GM18505 (cell line): ENCODE measurements at regions not wholly inside any gene's neighbourhood (a gene's known extent, or its start where the extent isn't known, plus 50 kb on each side); places are given as distances from the start of the nearest gene placed in this dataset.

Source experiments
- ATAC-seq: cut with Tn5 transposase; IDR thresholded peaks from one replicate; pipeline ENCODE4 v1.9.1; 2021; ENCODE audit not compliant: unreplicated experiment
- POLR2A ChIP-seq: IDR thresholded peaks from 4 replicates; pipeline ENCODE4 v1.6.1; 2011; ENCODE audit warnings: borderline replicate concordance; ENCODE audit not compliant: insufficient read depth, insufficient read length; ENCODE audit errors: extremely low read depth

GRCh38 chr5:102014371-102014770 lies 281.7 kb downstream of the SLCO4C1 start:
- no peak for ATAC-seq

GRCh38 chr5:102010644-102011043 lies 285.4 kb downstream of the SLCO4C1 start:
- ATAC-seq: no peak
- TF ChIP-seq POLR2A: no peak

More at GRCh38 chr5:102014371-102014770, 281.7 kb downstream of the SLCO4C1 start:
- no peak for TF ChIP-seq POLR2A

- no peak for ATAC-seq
- TF ChIP-seq POLR2A: no peak
Measured at GRCh38 chr5:101997235-101997634, 298.8 kb downstream of the SLCO4C1 start.

GRCh38 chr5:101995585-101995984 lies 300.5 kb downstream of the SLCO4C1 start:
- TF ChIP-seq POLR2A: no peak
- ATAC-seq: no peak

GRCh38 chr5:101991486-101991885 lies 304.6 kb downstream of the SLCO4C1 start:
- TF ChIP-seq POLR2A: no peak
- ATAC-seq: no peak

GRCh38 chr5:101989659-101990058 lies 306.4 kb downstream of the SLCO4C1 start:
- no peak for TF ChIP-seq POLR2A

GRCh38 chr5:101977729-101978345 lies 318.2 kb downstream of the SLCO4C1 start:
- no peak for TF ChIP-seq POLR2A
- peak; percentile 93 for ATAC-seq

More at GRCh38 chr5:101989659-101990058, 306.4 kb downstream of the SLCO4C1 start:
- ATAC-seq: no peak

- TF ChIP-seq POLR2A: no peak
- no peak for ATAC-seq
Measured at GRCh38 chr5:101976933-101977332, 319.2 kb downstream of the SLCO4C1 start.

- TF ChIP-seq POLR2A: no peak
- no peak for ATAC-seq
Measured at GRCh38 chr5:101969742-101970141, 326.3 kb downstream of the SLCO4C1 start.

GRCh38 chr5:101966476-101966875 lies 329.6 kb downstream of the SLCO4C1 start:
- TF ChIP-seq POLR2A: no peak
- no peak for ATAC-seq

- no peak for ATAC-seq
- TF ChIP-seq POLR2A: no peak
Measured at GRCh38 chr5:101955891-101956290, 340.2 kb downstream of the SLCO4C1 start.

- TF ChIP-seq POLR2A: no peak
- ATAC-seq: no peak
Measured at GRCh38 chr5:101950019-101950418, 346.1 kb downstream of the SLCO4C1 start.

- no peak for TF ChIP-seq POLR2A
- no peak for ATAC-seq
Measured at GRCh38 chr5:101948615-101949014, 347.5 kb downstream of the SLCO4C1 start.

- ATAC-seq: no peak
- TF ChIP-seq POLR2A: no peak
Measured at GRCh38 chr5:101943784-101944183, 352.3 kb downstream of the SLCO4C1 start.
